Mucosa of descending colon (tissue), 3 donors: ENCODE measurements at regions not wholly inside any gene's neighbourhood (a gene's known extent, or its start where the extent isn't known, plus 50 kb on each side); places are given as distances from the start of the nearest gene placed in this dataset.

Experiments
- ATAC-seq: fragments of 200-7000 bp; cut with Tn5 transposase; one replicate; pipeline ENCODE4 v1.9.1; 2020; ENCODE audit warnings: mild to moderate bottlenecking, moderate library complexity
- DNase-seq, 3 donors: peaks; one replicate each; pipeline ENCODE4 v3.0.0-alpha.2; 2020
- H3K36me3 ChIP-seq: fragments of 200-600 bp; one replicate; pipeline ENCODE4 v1.8.0; 2021; ENCODE audit warnings: low read depth, mild to moderate bottlenecking
- H3K4me1 ChIP-seq: fragments of 200-600 bp; one replicate; pipeline ENCODE4 v1.8.0; 2021; ENCODE audit warnings: low read depth, mild to moderate bottlenecking
- H3K4me3 ChIP-seq: fragments of 200-600 bp; one replicate; pipeline ENCODE4 v1.8.0; 2021; ENCODE audit warnings: mild to moderate bottlenecking
- H3K9me3 ChIP-seq: fragments of 200-600 bp; one replicate; pipeline ENCODE4 v1.8.0; 2021; ENCODE audit warnings: mild to moderate bottlenecking
- CTCF ChIP-seq: fragments of 200-600 bp; IDR thresholded peaks from one replicate; pipeline ENCODE4 v1.8.0; 2022; ENCODE audit warnings: antibody characterized with exemption, mild to moderate bottlenecking
- intact Hi-C, 2 donors: fragments of 100-400 bp; cut with DNase I in 1 of 2; cut with micrococcal nuclease in 1 of 2; formaldehyde crosslinking; loops; one replicate each; pipeline versions ENCODE4 v1.11.0 to v1.11.1; 2022; cut with DNase I, micrococcal nuclease
- donor health status: DM: no; HTN: no; CAD: no; lungs with moderate emphysema.
- donor health status: DM: no; HTN: no; CAD: no.
- donor health status: DM: no; HTN: yes; CAD: no.

DNA sequence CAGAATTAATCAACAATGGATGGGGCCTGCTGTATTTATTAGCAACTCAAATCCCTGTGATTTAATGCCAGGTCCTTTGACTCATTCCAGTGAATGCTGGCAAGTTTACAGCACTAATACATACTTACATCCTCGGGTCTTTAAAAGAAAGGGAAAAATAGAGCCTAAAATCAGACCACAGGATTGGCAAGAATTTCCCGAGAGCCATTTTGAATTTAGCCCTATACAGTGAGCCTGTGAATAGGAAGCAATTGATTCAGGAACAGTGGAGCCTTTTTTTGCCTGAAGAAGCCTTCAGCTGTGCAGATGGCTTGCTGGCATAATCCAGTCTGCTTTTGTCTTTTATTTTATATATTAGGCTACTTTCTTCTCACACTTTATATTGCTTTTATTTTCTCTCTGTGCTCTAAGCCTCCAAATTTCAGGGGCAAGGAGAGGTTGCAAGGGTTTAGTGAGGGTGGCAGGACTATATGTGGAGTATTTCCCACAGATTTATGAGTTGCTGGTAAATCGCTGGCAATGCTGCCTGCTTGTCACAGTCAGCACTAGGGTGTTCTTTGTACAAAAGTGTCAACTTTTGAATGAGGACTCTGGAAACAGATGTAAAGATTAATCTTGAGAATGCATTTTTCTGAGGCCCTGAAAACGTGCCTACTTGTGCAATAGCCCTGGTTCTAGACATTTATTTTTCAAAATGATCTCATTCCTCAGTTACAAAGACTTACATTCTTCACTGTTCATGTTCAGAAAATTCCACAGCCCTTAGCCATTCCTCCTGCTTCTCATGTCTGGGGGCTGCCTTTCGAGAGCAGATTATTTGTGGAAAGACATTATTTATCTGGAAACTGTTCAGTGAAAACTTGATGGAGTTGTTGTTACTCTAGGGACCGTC lies 303.5 kb downstream of the SPRY1 start:
- TF ChIP-seq CTCF = no peak
- H3K4me1 ChIP-seq = no peaks in the 10 kb centered on the region
- intact Hi-C loops = no loop called here
- DNase-seq (no peak), ATAC-seq (no peak)
- H3K9me3 ChIP-seq = peaks cover 2% of the 10 kb centered on the region
- no peaks in the 10 kb centered on the region for H3K36me3 ChIP-seq
- H3K4me3 ChIP-seq = no peak overlapping the region

DNA sequence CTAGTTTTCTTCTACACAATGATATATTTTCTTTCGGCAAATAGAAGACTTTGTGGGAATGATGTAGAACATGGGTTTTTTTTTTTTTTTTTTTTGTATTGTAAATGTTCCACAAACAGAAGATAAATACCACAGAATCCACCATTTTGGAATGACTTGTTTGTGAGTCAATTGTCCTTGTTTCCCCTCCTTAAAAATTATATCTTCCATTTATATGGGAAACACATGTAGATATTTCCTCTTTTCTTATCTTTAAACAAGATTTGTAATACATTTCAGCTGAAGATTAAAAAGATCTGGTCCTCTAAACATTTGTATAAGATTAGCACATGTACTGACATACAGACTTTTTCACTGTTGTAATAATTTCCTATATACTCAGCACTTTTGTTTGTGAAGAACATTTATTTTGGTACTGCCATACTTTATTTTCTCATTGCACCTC lies 304.6 kb downstream of the SPRY1 start:
- no peaks in the 10 kb centered on the region for H3K36me3 ChIP-seq
- no peaks in the 10 kb centered on the region for H3K4me1 ChIP-seq
- DNase-seq = no peak
- no peak overlapping the region for H3K4me3 ChIP-seq
- TF ChIP-seq CTCF = no peak
- ATAC-seq = no peak
- intact Hi-C loops = no loop called here
- H3K9me3 ChIP-seq = peaks cover 2% of the 10 kb centered on the region

DNA sequence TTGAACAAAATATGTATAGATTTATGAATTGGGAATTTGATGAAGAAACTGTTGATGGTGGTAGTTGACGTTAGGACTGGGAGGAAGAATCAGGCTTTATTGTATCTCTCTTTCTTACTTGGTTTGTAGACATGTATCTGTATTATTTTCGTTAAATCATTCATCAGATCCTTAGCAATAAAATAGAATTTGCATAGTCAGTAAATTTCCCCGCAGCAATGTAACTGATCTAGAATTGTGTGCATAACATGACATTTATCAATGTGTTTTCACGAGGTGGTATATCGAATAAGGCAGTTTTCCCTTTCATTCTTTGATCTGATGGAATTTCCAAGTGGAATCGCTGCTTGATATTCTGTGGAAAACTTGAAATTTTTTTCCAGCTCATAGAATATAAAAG lies 308.8 kb downstream of the SPRY1 start:
- no peaks in the 10 kb centered on the region for H3K36me3 ChIP-seq
- DNase-seq = no peak
- no peaks in the 10 kb centered on the region for H3K4me1 ChIP-seq
- ATAC-seq = no peak
- intact Hi-C loops = no loop called here
- TF ChIP-seq CTCF = no peak
- H3K4me3 ChIP-seq = no peak overlapping the region
- H3K9me3 ChIP-seq = peaks cover 12% of the 10 kb centered on the region

GRCh38 chr4:123706973-123707372 lies 310.4 kb downstream of the SPRY1 start:
- intact Hi-C loops = no loop called here
- ATAC-seq = no peak
- no peak for TF ChIP-seq CTCF
- Histone ChIP-seq H3K4me3 (no peak overlapping the region), H3K36me3 (no peaks in the 10 kb centered on the region), H3K9me3 (peaks cover 12% of the 10 kb centered on the region), H3K4me1 (no peaks in the 10 kb centered on the region)
- no peak for DNase-seq

- ATAC-seq (no peak), DNase-seq (no peak)
- Histone ChIP-seq H3K36me3 (no peaks in the 10 kb centered on the region), H3K9me3 (peaks cover 10% of the 10 kb centered on the region), H3K4me3 (no peak overlapping the region), H3K4me1 (no peaks in the 10 kb centered on the region)
- intact Hi-C loops = no loop called here
- TF ChIP-seq CTCF = no peak
These were observed 312.3 kb downstream of the SPRY1 start for GRCh38 chr4:123708902-123709301.
